ENCODE measurements at regions not wholly inside any gene's neighbourhood (a gene's known extent, or its start where the extent isn't known, plus 50 kb on each side); places are given as distances from the start of the nearest gene placed in this dataset.

- no peaks in the 10 kb centered on the region for H3K27me3 ChIP-seq (ENCODE audit: control insufficient read depth in 4 of 4, insufficient read depth in 4 of 4, low read length in 3 of 4)
- H3K27ac ChIP-seq (ENCODE audit: low read depth in 1 of 2, low read length in 2 of 2), result peak overlapping the region in 1 of 2 donors; percentile 7
- H3K36me3 ChIP-seq (ENCODE audit: control insufficient read depth in 4 of 4, insufficient read depth in 3 of 4, low read depth in 1 of 4, low read length in 3 of 4), result no peaks in the 10 kb centered on the region
- H3K4me3 ChIP-seq (ENCODE audit: low read depth in 1 of 3, low read length in 3 of 3), result no peak overlapping the region
- H3K9ac ChIP-seq (ENCODE audit: low read depth in 1 of 2, low read length in 2 of 2), result no peak overlapping the region
- TF ChIP-seq RAD21 (IDR thresholded peaks at IDR 0.05) (no peak), RXRA (IDR thresholded peaks at IDR 0.05) (no peak), MAX (IDR thresholded peaks at IDR 0.05) (no peak)
- WGBS, result 75% methylated on average over 7 of the region's 7 CpGs
- H3K4me1 ChIP-seq (ENCODE audit: control insufficient read depth in 4 of 4, insufficient read depth in 4 of 4, low read length in 3 of 4), result no peaks in the 10 kb centered on the region
- DNase-seq (ENCODE audit: low spot score), result peak; percentile 30
- no peaks in the 10 kb centered on the region for H3K9me3 ChIP-seq (ENCODE audit: control insufficient read depth in 4 of 4, low read length in 3 of 4)
Measured at GRCh38 chr20:23155141-23155590, 69.0 kb upstream of the CD93 start.

GRCh38 chr20:23153696-23154341, 67.7 kb upstream of the CD93 start:
- H3K27ac ChIP-seq (ENCODE audit: low read depth in 1 of 2, low read length in 2 of 2), result no peak overlapping the region
- no peak overlapping the region for H3K4me3 ChIP-seq (ENCODE audit: low read depth in 1 of 3, low read length in 3 of 3)
- H3K9me3 ChIP-seq (ENCODE audit: control insufficient read depth in 4 of 4, low read length in 3 of 4), result no peaks in the 10 kb centered on the region
- DNase-seq (ENCODE audit: low spot score), result peak; percentile 21
- no peaks in the 10 kb centered on the region for H3K36me3 ChIP-seq (ENCODE audit: control insufficient read depth in 4 of 4, insufficient read depth in 3 of 4, low read depth in 1 of 4, low read length in 3 of 4)
- no peak overlapping the region for H3K9ac ChIP-seq (ENCODE audit: low read depth in 1 of 2, low read length in 2 of 2)
- TF ChIP-seq NR2F2 (IDR thresholded peaks at IDR 0.05) (no peak), ZBTB33 (IDR thresholded peaks at IDR 0.05) (no peak), EGR1 (IDR thresholded peaks at IDR 0.05; ENCODE audit: low read depth in 2 of 2) (no peak), ATF3 (IDR thresholded peaks at IDR 0.05) (no peak), RAD21 (IDR thresholded peaks at IDR 0.05) (no peak), CTCF (IDR thresholded peaks at IDR 0.05; ENCODE audit: low read depth, low read length, missing input control) (no peak), FOXA1 (IDR thresholded peaks at IDR 0.05) (no peak), HNF4G (IDR thresholded peaks at IDR 0.05) (no peak), GABPA (IDR thresholded peaks at IDR 0.05 in 1 of 2, conservative IDR thresholded peaks at IDR 0.05 in 1 of 2) (no peak), SP1 (IDR thresholded peaks at IDR 0.05) (no peak), JUND (IDR thresholded peaks at IDR 0.05) (no peak), RXRA (IDR thresholded peaks at IDR 0.05) (no peak)
- 89% methylated on average over 4 of the region's 4 CpGs for WGBS
- H3K27me3 ChIP-seq (ENCODE audit: control insufficient read depth in 4 of 4, insufficient read depth in 4 of 4, low read length in 3 of 4), result no peaks in the 10 kb centered on the region
- no peaks in the 10 kb centered on the region for H3K4me1 ChIP-seq (ENCODE audit: control insufficient read depth in 4 of 4, insufficient read depth in 4 of 4, low read length in 3 of 4)

- TF ChIP-seq RXRA (IDR thresholded peaks at IDR 0.05) (no peak), NR2F2 (IDR thresholded peaks at IDR 0.05) (no peak), RAD21 (IDR thresholded peaks at IDR 0.05) (no peak), YY1 (IDR thresholded peaks at IDR 0.05) (no peak), CTCF (IDR thresholded peaks at IDR 0.05; ENCODE audit: low read depth, low read length, missing input control) (no peak), MAX (IDR thresholded peaks at IDR 0.05) (no peak), EGR1 (IDR thresholded peaks at IDR 0.05; ENCODE audit: low read depth in 2 of 2) (no peak), FOXA1 (IDR thresholded peaks at IDR 0.05) (no peak)
- Histone ChIP-seq H3K4me1 (ENCODE audit: control insufficient read depth in 4 of 4, insufficient read depth in 4 of 4, low read length in 3 of 4) (no peaks in the 10 kb centered on the region), H3K4me3 (ENCODE audit: low read depth in 1 of 3, low read length in 3 of 3) (no peak overlapping the region), H3K9ac (ENCODE audit: low read depth in 1 of 2, low read length in 2 of 2) (no peak overlapping the region), H3K9me3 (ENCODE audit: control insufficient read depth in 4 of 4, low read length in 3 of 4) (no peaks in the 10 kb centered on the region), H3K27me3 (ENCODE audit: control insufficient read depth in 4 of 4, insufficient read depth in 4 of 4, low read length in 3 of 4) (no peaks in the 10 kb centered on the region), H3K27ac (ENCODE audit: low read depth in 1 of 2, low read length in 2 of 2) (peak overlapping the region in 1 of 2 donors; percentile 22), H3K36me3 (ENCODE audit: control insufficient read depth in 4 of 4, insufficient read depth in 3 of 4, low read depth in 1 of 4, low read length in 3 of 4) (no peaks in the 10 kb centered on the region)
- DNase-seq (ENCODE audit: low spot score), result no peak
- WGBS, result 93% methylated on average over 3 of the region's 3 CpGs
Measured at GRCh38 chr20:23152902-23153301, 66.8 kb upstream of the CD93 start.
